Stimulated activated CD4-positive, alpha-beta T cell treated with anti-CD3 and anti-CD28 coated beads, Interleukin-1b, Interleukin-23, amount 100 ng/mL, for 24 hours (primary cell): ENCODE measurements at regions not wholly inside any gene's neighbourhood (a gene's known extent, or its start where the extent isn't known, plus 50 kb on each side); places are given as distances from the start of the nearest gene placed in this dataset.

Experiments used
- DNase-seq, 4 experiments: peaks; one replicate each; pipeline ENCODE4 v3.0.0-alpha.2; 2020; ENCODE audit warnings: low read depth in 4 of 4, low spot score in 1 of 4

DNA sequence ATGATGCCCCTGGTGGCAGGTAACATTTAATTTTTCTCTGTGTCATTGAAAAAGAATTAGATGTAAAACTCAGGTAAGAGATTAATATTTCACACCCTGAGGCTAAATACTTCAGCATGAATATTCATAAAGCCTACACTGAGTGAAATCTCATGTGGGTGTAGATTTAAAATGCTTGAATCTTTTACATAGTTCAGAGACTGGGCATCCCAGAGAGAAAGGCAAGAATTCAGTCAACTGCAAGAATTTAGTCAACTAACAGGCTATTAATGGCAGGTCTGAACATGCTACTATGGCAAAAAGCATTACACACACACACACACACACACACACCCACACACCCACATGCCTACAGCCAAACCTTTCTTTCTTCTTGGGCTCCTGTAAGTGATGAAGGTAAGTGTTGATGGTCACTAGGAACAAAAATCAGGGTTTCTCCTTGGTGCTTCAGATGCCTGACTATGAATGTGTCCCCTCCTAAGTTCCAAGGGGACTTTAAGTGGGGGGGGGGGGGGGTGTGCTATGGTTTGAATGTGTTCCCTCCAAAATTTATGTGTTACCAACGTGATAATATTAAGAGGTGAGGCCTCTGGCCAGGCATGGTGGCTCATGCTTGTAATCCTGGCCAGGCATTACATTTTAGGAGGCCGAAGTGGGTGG lies 63.7 kb upstream of the PSMD7 start:
- no peak for DNase-seq

DNA sequence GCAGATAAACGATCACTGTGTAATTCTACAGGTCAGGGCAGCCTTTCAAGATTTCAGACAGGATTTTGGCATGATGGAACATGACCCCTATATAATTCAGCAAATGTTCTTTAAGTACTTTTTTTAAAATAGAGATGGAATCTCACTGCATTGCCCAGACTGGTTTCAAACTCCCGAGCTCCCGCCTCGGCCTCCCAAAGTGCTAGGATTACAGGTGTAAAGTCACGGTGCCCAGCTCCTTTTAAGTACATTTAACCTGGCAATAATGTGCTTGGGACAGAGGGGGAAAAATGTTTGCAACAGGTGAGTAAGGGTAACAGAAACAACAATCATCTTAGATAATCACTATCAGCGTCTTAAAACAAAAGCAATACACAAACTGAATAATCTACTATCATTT lies 66.5 kb upstream of the PSMD7 start:
- no peak for DNase-seq

DNA sequence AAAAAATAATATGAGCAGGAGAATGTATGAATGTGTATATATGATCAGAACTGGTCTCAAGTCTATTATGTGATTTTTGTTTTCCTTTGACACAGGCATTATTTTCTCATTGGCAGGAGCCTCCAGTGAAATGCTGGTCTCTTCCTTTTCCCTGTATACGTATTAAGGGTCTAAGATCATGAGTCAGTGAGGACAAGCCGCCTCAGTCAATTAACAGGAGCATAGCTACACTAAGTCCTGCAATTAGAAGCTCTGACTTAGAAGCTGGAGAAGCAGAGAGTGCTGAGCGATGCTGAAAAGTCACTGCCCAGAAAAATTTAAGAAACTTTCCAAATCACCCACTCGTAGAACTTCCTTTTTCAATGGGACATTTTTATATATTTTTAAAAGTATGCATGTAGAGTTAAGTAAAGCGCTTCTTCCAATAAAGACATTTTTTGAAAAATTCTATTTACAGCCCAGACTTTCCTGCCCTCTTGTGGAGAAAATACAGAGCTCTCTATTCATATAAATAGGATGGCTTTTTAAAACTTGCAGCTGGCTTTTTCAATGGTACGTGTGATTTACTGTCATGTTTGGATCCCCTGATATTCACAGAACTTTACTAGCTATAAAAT lies 70.2 kb upstream of the PSMD7 start:
- DNase-seq, result no peak

DNA sequence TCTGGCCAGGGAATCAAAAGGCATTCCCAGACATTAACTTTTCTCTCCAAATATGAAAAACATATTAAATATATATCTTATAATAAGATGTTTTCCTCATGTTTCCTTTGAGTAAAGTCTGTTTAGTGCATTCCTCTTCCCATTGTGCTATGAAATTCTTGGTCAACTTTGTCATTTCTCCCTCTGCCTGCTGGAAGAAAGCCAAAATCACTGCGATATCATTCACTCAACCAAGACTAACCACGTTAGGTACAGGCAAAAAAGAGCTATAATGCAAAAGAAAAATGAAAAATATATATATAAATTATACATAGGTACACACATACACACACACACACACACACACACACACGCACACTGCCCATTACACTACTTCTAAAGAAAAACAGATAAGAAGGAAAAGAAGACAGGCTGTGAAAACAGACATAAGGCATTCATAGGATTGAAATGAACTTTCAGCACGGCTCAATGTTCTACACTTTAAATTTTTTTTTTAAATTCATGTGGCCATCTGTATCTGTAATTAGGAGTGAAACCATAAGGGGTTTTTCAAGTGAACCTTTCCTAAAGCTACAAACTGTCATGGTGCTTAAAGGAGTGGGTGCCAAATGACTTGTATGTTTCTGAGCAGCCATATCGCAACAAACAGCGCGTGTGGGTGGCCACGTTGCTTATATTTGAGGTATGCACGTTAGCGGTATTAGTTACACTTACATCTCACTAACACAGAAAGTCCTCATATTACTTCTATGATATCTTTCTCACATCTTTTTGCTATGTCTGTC lies 71.6 kb upstream of the PSMD7 start:
- DNase-seq, result no peak

DNA sequence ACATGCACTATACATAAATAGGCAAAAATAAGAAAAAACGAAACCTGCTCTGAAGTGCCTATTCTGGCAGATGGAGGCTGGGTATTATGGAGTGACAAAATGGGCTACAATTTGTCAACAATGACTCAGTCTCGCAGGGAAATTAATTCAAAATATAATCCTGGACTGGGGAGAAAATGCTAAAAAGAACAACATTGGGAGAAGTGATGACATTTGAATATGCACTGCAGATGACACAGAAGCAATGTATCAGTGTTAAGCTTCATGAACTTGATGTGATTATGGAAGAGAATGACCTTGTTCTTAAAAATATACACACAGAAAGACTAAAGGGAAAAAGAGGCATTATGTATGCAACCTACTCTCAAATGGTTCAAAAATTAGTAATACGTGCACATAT lies 74.8 kb upstream of the PSMD7 start:
- no peak for DNase-seq

DNA sequence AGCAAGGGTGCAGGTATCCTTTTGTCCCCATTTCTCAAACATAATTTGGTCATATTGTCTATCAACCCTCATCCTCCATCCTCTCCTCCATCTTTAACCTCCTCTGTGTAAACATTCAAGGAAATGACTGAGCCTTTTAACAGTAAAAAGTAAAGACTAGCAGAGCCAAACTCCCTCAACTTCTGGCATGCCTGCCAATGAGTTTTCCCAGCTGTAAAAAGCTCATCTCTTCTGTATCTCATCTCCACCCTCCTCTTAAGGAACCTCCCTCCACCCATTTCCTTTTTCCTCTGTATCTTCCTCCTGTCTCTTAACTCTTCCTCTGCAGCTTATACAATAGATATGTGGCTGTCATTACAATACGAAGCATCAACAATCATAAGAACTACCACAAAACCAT lies 76.9 kb upstream of the PSMD7 start:
- DNase-seq, result no peak

DNA sequence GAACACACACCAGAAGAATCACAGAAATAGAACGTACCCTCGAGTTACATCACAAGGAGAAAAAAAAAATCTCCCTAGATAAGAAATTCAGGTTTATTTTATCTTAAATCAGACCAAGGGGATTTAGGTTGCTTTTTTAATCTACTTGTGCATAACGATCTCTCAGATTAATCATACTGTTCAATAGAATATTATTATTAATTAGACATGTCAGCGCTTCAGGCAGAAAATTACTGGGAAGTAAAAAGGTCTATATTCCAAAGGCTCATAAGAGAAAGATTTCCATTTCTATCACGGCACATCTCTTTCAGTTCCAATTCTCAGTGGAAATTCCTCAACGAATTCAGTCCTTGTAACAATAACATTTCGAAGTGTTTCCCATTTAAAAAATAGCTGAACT lies 77.7 kb upstream of the PSMD7 start:
- DNase-seq, result no peak

DNA sequence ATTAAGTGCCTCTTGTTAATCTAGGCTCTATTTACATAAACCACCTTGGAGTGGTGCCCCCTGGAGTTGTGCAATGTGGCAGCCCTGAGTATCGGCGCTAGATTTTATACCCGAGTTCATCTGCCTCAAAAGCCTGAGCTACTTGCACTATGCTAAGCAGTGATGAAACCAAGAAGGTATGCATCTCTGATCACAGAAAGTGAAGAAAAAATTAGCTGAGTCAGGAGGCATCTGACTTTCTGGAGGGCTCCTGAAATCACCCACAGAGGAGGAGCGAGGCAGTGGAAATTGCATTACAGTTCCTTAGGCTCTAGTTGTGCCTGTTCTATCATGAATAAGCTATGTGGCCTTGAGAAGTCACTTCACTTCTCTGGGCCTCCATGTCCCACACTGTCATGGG lies 80.3 kb upstream of the PSMD7 start:
- DNase-seq, result no peak

DNA sequence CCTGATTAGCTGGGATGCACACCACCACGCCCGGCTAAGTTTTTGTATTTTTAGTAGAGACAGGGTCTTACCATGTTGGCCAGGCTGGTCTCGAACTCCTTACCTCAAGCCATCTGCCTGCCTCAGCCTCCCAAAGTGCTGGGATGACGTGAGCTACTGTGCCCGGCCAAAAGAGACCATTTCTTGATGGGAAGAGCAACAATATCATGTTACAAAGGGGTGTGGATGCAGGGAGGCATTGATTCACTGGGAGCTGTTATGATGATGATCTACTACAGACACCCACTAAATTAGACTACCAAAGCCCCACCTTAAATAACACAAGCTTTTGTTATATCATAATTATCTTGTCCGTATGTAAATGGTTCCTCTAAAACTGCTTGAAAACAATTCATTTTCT lies 81.4 kb upstream of the PSMD7 start:
- no peak for DNase-seq

DNA sequence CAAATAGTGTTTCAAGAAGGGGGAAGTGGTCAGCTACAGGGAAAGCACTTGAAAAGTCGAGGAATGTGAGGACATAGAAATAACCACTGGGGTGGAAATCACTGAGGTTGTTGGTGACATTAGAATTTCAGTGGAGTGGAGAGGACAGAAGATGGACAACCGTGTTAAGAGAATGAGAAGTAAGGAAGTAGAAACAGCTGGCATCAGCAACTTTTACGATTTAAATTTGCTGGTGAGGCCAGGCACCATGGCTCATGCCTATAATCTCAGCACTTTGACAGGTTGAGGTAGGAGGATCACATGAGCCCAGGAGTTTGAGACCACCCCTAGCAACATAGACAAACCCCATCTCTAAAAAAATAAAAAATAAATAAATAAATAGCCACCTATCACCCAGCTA lies 83.2 kb upstream of the PSMD7 start:
- DNase-seq, result no peak

DNA sequence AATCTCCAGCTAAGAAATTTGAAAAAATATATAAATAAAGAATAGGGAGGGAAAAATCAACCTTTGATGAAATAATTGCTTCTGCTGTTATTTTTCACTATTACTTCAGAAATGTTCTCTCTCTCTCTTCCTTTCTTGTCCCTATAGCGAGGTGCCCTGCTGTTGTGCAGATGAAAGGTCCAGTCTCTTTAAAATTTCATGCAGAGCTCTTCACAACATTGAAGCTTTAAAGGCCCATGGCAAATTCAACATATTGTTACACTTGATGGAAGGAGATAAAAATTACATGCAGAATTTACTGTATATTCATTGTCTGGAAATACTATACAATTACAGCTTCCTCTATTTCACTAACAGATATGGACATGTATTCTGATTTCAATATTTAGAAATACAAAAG lies 86.4 kb upstream of the PSMD7 start:
- no peak for DNase-seq

DNA sequence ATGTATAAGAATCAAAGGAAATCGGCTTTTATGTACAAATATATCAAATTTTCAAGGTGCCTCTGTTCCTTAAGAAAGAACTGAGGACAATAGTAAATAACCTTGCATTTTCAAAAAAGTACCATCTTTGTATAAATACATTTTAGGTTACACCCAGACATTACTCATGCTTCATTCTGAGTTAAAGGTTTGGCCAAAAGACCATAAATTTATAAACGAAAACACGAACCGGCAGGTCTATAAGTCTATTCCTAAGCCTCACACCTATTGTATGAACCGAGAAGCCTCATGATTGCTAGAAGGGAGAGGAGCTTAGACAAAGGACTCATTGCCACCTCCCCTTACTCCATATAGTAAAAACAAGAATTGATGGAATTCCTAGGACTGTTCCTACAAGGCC lies 94.6 kb upstream of the PSMD7 start:
- no peak for DNase-seq

DNA sequence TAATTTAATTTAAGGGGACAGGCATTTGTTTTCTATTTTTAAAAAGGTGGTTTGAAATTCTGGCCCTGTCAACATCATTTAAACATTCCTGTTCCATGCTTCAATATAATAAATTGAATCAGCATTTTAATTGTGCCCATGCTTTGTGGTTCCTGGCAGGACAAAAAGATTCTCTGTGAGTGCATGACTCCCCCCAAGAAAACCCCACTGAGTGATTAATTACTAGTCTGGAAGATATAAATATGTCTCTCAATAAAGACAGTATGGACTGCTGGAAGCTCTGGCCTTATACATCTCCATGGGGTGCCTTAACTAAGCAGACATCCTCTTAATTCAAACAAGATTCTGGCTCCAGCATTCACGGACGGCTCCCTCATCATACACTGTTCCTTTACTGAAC lies 95.0 kb upstream of the PSMD7 start:
- DNase-seq, result no peak

DNA sequence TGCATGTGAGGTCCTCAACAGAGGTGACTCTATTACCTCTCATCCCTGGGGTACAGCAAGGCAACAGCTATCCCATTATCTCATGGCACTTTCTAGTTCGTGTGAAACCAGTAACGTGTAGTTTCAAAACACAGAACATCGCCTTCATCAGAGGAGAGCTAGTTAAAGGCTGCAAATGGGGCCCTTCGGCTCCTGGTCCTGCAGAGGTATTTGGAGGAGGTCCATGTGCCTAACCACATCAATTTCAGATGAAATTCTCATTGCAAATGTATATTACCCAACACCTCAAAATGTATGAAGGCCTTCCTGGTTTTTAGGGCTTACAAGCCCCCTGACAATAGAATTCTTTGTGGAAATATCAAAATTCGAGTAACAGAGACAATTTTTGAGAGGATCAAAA lies 95.7 kb upstream of the PSMD7 start:
- DNase-seq, result no peak

DNA sequence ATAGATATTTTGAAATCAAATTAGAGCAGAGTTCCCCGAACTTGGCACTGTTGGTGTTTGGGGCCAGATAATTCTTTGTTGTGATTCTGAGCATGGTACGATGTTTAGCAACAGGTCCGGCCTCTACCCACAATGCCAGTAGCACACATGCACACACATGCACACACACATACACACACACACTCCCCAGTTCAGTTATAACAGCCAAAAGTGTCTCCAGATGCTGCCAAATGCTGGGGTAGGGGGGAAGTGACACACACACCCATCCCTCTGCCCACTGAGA lies 96.8 kb upstream of the PSMD7 start:
- DNase-seq, result no peak

DNA sequence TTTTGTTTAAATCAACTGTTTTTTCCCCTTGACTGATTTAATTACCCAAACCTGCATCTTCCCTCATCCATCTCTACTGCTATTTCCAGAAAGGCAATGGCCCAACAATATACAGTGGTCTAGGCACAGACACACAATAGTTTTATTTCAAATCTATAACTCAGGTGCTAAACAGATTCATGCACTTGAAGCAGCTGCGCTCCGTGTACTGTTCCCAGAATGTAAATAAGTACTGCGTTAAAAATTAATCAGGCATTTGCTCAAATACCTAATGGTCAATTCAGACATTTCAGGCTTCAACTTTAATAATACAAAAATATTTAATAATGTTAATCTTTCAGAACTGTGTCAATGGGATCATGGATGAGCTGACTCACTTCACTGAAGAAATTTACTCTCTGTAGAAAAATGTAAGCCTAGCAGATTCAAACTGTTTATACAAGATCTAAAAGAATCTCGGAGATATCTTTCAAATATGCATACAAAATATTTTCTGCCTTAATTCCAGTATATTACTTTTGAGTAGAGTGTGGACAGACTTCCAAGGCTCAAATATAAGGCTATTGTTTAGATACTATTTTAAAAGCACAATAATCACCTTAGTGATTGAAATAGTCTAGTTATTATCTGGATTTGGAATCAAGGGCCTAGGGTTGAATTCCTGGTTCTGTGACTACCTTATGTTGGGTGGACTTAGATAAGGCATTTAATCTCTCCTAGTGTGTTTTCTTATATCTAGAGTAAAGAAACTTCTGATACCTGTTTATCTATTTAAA lies 97.4 kb upstream of the PSMD7 start:
- DNase-seq, result no peak

DNA sequence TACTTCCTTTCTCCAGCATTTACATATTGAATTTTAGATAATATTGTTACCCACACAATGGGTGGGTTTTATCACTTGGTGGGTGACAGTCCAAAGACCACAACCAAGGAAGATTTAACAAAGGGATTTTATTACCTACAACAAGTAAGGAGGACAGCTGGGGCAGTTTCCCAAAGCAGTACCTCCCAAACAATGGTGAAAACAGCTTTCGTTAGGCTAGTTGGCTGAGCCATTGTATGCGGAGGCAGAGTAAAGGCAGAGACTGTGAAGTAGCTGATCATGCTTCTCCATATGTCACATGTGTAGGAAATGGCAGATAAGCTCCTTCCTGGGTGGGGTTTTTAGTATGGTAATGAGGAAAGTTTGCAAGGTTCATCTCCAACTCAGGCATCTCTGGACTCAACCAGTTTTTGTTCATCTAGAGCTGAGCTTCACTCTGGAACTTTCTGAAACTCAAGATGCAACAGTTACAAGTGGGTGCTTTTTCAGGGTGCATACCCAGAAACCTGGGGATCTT lies 104.3 kb upstream of the PSMD7 start:
- DNase-seq, result no peak

DNA sequence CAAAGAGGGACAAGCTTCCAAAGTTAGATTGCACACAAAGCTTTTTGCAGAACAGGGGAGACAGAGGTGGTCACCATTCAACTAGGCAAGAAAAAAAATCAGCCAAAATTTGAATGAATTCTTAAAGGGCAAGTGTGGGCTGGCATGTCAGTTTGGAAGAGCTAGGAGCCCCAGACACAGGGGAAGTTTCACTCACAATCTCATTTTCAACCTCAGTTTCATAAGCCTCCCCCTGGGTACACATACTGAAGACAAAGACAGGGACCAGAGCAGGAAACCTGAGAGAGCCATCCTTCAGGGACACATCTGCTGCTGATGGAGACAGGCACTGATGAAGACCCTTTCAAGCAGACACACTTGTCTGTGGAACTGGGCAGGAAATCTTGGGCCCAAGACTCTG lies 106.3 kb upstream of the PSMD7 start:
- DNase-seq, result no peak

DNA sequence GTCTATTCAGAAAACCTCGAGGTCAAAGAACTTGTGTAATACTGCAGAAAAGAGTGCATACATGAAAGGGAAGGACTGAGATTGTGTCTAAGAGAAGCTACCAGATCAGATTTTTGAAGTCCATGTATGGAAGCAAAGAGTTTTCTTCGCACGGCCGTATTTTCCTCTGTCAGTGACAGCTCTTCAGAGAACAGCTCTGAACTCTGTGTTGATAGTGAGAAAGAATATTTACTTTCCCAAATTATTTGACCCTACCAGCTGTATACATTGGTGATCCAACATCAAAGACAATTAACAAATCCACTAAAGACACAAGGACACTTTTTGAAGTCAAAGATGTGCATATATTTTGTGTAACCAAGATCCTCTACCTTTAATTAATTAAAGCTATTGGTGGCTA lies 107.8 kb upstream of the PSMD7 start:
- no peak for DNase-seq

DNA sequence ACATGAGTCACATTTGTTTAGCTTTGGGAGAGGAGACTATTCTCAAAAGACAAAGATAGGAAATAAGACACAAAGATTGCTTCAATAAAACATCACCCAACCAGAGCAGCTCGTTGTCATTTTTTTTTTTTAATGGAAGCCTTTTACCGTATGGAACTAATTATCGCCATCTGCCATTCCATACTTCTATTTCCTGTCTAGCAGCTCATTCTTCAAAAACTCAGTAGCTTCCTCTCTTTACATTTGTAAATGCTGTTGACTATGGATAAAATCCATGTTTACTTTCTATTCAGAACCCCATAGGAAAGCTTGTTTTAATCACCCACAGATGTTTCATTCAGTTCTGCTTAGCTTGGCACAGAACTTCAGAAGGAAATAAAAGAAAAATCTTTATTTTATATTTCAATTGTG lies 110.0 kb upstream of the PSMD7 start:
- no peak for DNase-seq

DNA sequence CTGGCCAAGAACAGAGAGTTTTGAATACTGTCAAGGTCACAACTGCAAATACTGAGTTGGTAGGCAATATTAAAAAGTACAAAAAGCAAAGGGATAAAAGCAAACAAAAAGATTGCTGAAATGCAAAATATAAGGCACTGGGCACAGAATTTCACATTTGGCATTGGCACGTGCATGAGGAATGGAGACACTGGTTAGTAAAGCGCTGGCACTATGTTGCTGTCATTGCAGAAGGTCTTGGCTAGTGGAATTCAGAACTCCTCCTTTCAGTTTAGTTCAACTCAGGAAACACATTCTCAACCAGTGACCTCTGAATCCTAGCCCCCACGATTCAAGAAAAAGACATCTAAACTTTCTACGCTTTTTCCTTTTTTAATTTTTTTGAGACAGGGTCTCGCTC lies 111.8 kb upstream of the PSMD7 start:
- DNase-seq, result no peak
